Bronchial epithelial cell (primary cell): ENCODE measurements at regions not wholly inside any gene's neighbourhood (a gene's known extent, or its start where the extent isn't known, plus 50 kb on each side); places are given as distances from the start of the nearest gene placed in this dataset.
"Not testable (repeated sequence)": the region's sequence is repeated elsewhere in the genome, so short reads cannot be mapped to it uniquely, and the experiment has no call there.

Experiments
- DNase-seq: peaks from one replicate; pipeline ENCODE4 v3.0.0-alpha.2; 2010; ENCODE audit warnings: low read depth
- FAIRE-seq: peaks from 2 replicates; lab custom pipeline; 2011; peaks lifted over from hg19 to GRCh38; lab: Jason Lieb, UNC
- H3K27me3 ChIP-seq: 2 replicates; pipeline ENCODE4 v1.5.1; 2011; ENCODE audit warnings: low read length; ENCODE audit not compliant: control insufficient read depth, insufficient read depth
- H3K36me3 ChIP-seq: 2 replicates; pipeline ENCODE4 v1.5.1; 2011; ENCODE audit warnings: low read length; ENCODE audit not compliant: control insufficient read depth, insufficient read depth
- H3K4me3 ChIP-seq: 2 replicates; pipeline ENCODE4 v1.5.1; 2011; ENCODE audit warnings: mild to moderate bottlenecking, low read depth, low read length, control low read depth
- TF ChIP-seq, protein P1 (sequence below): IDR thresholded peaks from 2 replicates; pipeline ENCODE4 v1.5.1; 2011; ENCODE audit warnings: mild to moderate bottlenecking, moderate library complexity, low read length, control low read depth, inconsistent platforms; ENCODE audit not compliant: insufficient read depth, severe bottlenecking

DNA sequence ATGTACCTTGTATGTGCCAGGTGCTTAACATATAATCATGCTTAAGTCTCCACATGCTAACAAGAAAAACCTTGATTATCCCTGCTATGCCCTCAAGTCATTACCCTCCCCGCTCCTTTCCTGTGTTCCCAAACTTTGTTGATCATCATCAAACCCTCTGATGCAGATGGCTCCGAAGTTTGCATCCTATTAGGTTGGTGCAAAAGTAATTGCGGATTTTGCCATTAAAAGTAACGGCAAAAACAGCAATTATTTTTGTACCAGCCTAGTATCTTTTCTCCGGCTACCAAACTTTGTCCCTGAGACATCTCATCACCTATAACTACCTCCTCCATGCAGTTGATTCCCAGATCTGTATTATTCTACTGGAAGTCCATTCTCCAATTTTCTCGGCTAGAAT, 142.6 kb downstream of the OTOP1 start:
- not testable (repeated sequence) for FAIRE-seq, H3K27me3 ChIP-seq, H3K36me3 ChIP-seq, DNase-seq, H3K4me3 ChIP-seq

DNA sequence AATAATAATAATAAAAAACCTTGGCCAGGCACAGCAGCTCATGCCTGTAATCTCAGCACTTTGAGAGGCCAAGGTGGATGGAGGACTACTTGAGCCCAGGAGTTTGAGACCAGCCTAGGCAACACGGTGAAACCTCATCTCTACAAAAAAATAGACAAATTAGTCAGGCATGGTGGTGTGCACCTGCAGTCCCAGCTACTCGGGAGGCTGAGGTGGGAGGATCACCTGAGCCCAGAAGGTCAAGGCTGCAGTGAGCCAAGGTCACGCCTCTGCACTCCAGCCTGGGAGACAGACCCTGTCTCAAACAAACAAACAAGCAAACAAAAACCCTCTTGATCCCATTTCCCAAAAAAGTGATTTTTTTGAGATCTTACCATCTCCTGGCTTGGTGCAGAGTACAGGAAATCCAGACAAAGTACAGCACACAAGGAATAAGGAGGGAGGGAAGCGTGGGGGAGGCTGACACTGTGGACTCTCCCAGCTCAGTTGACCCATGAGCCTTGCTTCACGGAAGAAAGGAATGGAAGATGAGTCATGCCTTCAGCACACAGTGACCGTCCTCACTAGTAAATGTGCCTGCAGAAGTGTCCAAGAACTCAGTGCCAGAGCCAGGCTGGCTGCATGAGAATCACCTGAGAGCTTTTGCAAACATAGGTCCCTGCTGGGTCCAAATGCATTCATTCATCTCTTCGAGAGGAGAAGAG, 136.9 kb downstream of the OTOP1 start:
- H3K27me3 ChIP-seq, H3K36me3 ChIP-seq, H3K4me3 ChIP-seq, FAIRE-seq: not testable (repeated sequence)
- DNase-seq: peak; percentile 10

DNA sequence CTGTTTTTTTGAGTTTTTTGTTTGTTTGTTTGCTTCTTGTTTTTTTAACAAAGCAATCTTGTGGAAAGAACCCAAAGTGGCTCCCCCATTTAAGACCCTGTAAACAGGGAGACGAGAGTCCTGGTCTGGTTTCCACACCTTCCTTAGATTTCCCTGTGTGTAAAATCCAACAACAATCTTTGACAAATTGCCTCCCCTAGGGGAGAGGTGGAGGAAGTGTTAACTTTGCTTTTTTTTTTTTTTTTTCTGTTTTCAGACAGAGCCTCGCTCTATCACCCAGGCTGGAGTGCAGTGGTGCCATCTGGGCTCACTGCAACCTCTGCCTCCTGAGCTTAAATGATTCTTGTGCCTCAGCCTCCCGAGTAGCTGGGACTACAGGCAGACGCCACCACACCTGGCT, 136.0 kb downstream of the OTOP1 start:
- H3K36me3 ChIP-seq, DNase-seq, FAIRE-seq, H3K4me3 ChIP-seq, H3K27me3 ChIP-seq: not testable (repeated sequence)

DNA sequence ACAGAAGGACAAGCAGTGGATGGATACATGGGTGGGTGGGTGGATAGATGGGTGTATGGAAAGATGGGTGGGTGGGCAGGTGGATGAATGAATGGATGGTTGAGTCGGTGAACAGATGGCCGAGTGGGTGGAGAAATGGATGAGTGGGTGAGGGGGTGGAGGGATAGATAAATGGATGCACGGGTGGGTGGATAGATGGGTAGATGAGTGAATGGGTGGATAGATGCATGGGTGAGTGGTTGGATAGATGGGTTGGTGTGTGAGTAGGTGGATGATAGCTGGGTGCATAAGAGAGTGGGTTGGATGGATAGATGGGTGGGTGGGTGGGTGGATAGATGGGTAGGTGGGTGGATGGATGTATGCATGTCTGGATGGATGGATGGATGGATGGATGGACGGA, 134.6 kb downstream of the OTOP1 start:
- not testable (repeated sequence) for DNase-seq, H3K27me3 ChIP-seq, H3K4me3 ChIP-seq, H3K36me3 ChIP-seq, FAIRE-seq

DNA sequence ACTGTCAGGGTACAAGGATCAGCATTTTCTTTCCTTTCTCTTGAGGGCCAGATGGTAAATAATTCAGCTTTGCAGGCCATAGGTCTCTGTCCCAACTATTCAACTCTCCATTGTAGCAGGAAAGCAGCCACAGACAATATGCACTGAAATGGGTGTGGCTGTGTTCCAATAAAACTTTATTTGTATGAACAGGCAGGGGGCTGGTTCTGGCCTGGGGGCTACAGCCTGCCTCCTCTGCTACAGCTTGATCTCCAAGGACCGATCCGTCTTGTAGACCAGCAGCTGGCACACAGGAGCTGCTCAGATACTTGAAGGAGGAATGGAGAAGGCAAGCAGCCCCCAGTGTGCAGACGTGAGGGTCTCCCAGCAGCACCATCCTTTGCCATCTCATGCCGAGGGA, 127.1 kb downstream of the OTOP1 start:
- not testable (repeated sequence) for H3K27me3 ChIP-seq, DNase-seq, H3K4me3 ChIP-seq, H3K36me3 ChIP-seq, FAIRE-seq

DNA sequence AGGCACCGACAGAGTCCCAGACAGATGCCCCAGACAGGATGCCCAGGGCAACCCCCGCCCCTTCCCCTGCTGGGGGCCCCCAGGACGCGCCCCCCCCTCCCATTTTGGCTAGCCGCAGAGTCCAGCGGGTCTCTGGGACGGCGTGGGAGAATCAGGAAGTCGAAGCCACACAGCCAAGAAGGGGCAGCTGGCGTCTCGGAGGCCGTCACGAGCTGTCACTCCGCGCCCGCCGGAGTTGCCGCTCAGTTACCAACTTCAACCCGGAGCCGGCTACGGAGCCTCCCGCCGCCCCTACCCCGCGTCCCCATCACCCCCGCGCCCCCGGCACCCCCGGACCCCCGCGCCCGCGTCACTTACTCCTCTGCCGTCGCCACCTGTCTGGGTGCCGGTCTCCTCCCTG, 119.8 kb downstream of the OTOP1 start:
- H3K4me3 ChIP-seq, H3K27me3 ChIP-seq: not testable (repeated sequence)

DNA sequence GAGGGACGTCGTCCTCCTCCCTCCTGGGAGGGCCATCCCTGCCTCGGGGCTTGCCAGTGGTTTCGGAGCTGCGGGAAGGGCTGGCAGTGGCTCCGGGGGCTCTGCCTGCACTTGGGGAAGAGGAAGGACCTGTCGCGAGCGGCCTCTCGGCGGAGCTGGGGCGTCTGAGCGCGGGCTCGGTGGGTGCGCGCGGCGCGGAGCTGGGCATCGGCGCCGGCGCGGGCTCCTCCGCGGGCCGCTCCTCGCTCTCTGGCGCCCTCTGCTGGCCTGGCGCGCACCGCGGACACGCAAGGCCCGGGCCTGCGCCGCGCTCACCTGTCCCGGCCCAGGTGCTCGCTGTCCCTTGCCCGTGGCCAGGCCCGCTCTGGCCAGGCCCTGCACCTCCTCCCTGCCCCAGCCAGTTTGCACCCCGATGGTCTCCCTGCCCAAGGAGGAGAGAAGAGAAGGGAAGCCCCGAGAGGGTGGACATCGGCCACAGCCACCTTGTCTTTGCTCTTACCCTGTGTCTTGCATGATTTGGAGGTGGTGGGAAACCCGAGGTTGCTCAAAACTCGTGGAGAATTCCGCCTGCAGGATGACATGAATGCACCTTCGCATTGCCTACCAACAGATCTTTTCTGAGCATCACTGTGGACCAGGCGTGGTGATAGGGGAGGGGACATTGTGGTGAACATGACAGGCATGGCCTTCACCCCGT, 119.2 kb downstream of the OTOP1 start:
- peak overlapping the region; percentile 25 for H3K4me3 ChIP-seq
- not testable (repeated sequence) for H3K27me3 ChIP-seq, FAIRE-seq, H3K36me3 ChIP-seq
- TF ChIP-seq, protein P1, sequence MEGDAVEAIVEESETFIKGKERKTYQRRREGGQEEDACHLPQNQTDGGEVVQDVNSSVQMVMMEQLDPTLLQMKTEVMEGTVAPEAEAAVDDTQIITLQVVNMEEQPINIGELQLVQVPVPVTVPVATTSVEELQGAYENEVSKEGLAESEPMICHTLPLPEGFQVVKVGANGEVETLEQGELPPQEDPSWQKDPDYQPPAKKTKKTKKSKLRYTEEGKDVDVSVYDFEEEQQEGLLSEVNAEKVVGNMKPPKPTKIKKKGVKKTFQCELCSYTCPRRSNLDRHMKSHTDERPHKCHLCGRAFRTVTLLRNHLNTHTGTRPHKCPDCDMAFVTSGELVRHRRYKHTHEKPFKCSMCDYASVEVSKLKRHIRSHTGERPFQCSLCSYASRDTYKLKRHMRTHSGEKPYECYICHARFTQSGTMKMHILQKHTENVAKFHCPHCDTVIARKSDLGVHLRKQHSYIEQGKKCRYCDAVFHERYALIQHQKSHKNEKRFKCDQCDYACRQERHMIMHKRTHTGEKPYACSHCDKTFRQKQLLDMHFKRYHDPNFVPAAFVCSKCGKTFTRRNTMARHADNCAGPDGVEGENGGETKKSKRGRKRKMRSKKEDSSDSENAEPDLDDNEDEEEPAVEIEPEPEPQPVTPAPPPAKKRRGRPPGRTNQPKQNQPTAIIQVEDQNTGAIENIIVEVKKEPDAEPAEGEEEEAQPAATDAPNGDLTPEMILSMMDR: peak; percentile 67
- peak; percentile 7 for DNase-seq

More for the DNA sequence above, 119.8 kb downstream of the OTOP1 start:
- H3K36me3 ChIP-seq, DNase-seq, FAIRE-seq: not testable (repeated sequence)

DNA sequence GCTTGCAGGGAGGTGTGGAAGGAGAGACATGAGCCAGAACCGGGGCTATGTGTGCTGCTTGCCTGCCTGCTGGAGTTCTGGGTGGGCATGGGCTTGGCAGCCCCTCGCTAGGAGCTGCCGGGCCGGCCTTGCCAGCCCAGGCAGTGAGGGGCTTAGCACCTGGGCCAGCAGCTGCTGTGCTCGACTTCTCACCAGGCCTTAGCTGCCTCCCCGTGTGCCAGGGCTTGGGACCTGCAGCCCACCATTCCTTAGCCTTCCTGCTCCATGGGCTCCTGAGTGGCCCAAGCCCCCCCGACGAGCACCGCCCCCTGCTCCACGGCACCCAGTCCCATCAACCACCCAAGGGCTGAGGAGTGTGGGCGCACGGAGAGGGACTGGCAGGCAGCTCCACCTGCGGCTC, 111.3 kb downstream of the OTOP1 start:
- DNase-seq, FAIRE-seq, H3K36me3 ChIP-seq: not testable (repeated sequence)

DNA sequence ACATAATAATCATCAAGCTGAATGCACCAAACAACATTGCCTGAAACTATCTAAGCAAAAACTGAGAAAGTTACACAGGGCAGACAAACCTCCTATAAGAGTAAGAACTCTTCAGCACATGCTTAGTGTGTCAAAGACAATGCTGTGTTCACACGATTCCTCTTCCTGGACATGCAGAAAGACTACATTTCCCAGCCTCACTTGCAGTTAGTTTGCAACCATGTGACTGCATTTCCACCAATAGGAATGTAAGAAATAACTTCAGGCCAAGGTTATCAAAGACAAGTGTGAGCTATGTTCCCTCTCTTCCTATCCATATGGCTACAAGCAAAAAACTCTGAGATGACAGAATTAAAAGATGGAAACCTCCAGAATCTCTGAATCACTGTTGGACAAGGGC, 109.8 kb downstream of the OTOP1 start:
- H3K4me3 ChIP-seq, H3K36me3 ChIP-seq, FAIRE-seq, H3K27me3 ChIP-seq: not testable (repeated sequence)
- peak; percentile 15 for DNase-seq

More for the DNA sequence above, 111.3 kb downstream of the OTOP1 start:
- not testable (repeated sequence) for H3K4me3 ChIP-seq, H3K27me3 ChIP-seq

DNA sequence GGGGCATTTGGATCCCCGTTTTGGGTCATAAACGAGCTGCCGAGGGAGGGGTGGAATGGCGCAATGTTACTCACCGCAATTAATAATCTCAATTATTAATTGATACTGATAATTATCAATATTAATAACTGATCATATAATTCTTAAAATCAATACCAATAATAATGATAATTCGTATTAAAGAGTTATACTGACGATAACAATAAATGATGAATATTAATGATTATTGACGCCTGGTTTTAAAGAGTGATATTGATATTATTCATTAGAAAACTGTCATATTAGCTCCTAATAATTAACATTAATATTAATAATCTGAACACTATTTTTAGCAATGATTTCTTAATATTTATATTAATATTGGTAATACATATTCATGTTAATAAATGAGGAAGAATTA, 92.4 kb downstream of the OTOP1 start:
- H3K36me3 ChIP-seq, H3K27me3 ChIP-seq, H3K4me3 ChIP-seq, DNase-seq, FAIRE-seq: not testable (repeated sequence)

DNA sequence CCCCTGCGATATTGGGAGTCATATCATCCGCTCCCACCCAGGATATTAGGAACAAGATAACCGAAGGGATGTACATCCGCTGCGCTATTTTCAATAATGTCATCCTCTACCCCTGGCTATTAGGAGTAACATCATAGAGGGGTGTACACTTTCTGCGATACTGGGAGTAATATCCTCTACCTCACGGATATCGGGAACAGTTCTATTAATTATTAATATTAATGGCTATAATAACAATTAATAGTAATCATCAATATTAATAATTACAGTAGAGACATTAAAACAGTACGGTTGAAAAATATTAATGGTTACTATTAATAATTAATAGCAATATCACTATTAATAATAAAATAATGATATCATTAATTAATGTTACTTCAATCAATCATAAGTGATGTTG, 90.1 kb downstream of the OTOP1 start:
- not testable (repeated sequence) for FAIRE-seq

More for the DNA sequence above, 90.1 kb downstream of the OTOP1 start:
- not testable (repeated sequence) for H3K36me3 ChIP-seq, H3K27me3 ChIP-seq, DNase-seq, H3K4me3 ChIP-seq
